D721Med (cell line): ENCODE measurements at regions not wholly inside any gene's neighbourhood (a gene's known extent, or its start where the extent isn't known, plus 50 kb on each side); places are given as distances from the start of the nearest gene placed in this dataset.

Source experiments
- DNase-seq: peaks from one replicate; pipeline ENCODE4 v3.0.0; 2011; ENCODE audit warnings: low spot score; ENCODE audit not compliant: insufficient read length
- FAIRE-seq: peaks from 2 replicates; lab custom pipeline; 2011; peaks lifted over from hg19 to GRCh38; lab: Jason Lieb, UNC
- CTCF ChIP-seq: IDR thresholded peaks from 2 replicates; pipeline ENCODE4 v1.5.1; 2012; ENCODE audit warnings: mild to moderate bottlenecking, control low read depth; ENCODE audit not compliant: insufficient read depth; ENCODE audit errors: missing control alignments

- no peak for TF ChIP-seq CTCF
- DNase-seq (no peak), FAIRE-seq (no peak)
Observed at GRCh38 chr9:11088821-11089374, 476.1 kb upstream of the PTPRD start.

- DNase-seq (no peak), FAIRE-seq (no peak)
- TF ChIP-seq CTCF: no peak
Observed at GRCh38 chr9:11092974-11093373, 480.2 kb upstream of the PTPRD start.

- DNase-seq (no peak), FAIRE-seq (no peak)
- no peak for TF ChIP-seq CTCF
Observed at GRCh38 chr9:11097020-11097419, 484.2 kb upstream of the PTPRD start.

GRCh38 chr9:11103525-11103924 is 490.7 kb upstream of the PTPRD start:
- DNase-seq (no peak), FAIRE-seq (peak; percentile 93)
- TF ChIP-seq CTCF: no peak

DNA sequence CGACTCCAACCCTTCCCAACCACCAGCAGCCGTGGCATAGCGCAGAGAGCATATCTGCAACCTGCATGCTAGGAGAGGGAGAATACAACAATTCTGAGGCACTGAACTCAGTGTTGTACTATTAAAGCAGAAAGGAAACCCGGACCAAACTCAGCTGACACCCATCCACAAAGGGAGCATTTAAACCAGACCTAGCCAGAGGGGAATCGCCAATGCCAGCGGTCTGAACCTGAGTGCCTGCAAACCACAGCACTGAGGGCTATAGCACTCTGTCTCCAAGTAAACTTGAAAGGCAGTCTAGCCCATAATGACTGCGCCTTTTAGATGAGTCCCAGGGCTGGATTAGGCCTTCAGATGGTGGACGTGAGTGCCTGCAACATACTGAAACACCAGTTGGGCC is 494.4 kb upstream of the PTPRD start:
- TF ChIP-seq CTCF: no peak
- no peak for DNase-seq
- FAIRE-seq: no peak

DNA sequence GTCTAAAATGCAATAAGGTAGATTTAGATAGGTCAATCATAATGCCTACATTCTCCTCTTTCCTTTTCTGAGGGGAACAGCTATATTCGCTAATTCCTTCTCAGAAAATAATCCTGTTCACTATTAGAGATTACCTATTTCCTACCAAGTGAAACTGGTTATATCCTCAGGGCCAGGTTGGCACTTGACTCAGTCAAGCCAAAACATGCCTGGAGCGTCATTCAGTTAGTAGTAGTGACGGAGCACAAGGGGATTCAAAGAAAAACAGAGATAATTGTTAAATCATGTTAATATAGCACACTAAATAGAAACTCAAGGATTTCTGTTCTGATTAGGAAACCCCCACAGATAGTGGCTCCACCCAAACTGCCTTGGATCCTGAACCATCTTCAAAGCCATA is 515.4 kb upstream of the PTPRD start:
- no peak for FAIRE-seq
- DNase-seq: no peak
- no peak for TF ChIP-seq CTCF

DNA sequence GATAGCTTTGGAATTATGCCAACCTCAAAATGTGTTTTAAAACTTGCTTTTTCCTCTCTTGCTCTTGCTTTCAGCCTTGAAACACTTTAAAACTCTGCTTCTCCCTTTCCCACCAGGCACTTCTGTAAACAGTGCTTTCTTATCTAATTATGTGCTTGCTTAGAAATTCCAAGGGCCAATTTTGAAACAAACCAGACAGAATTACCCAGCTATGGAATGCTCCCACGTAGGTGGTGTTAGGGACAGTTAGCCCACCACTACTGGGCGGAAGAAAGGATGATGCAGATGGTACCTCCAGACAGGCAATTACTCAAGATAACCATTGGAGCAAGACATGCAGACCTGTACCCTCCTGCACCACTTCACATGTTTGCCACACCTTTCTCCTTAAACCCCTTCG is 523.0 kb upstream of the PTPRD start:
- DNase-seq (no peak), FAIRE-seq (no peak)
- TF ChIP-seq CTCF: no peak
